ENCODE measurements at regions not wholly inside any gene's neighbourhood (a gene's known extent, or its start where the extent isn't known, plus 50 kb on each side); places are given as distances from the start of the nearest gene placed in this dataset.

DNA sequence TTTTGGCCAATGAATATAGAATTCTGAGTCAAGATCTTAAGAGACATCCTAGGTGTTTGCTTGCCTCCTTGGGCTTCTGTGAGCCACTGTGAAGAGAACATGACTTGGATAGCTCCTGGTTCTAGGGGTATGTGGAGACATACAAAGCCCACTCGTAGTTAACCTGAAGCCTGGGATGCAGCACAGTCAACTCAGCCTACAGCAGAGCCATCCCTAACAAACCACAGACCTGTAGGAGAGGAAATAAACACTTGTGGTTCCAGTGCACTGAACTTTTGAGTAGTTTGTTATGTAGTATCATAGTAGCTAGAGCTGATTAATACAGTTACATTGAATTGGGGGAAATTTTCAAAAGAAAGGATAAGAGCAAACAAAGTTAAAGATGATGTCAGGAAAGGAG is 474.4 kb upstream of the HSF2 start:
- Mint-ChIP-seq H3K27ac (no peak overlapping the region), H3K27me3 (ENCODE audit: insufficient read depth, low read depth) (no peaks in the 10 kb centered on the region), H3K36me3 (no peaks in the 10 kb centered on the region), H3K4me3 (no peak overlapping the region), H3K4me1 (peaks cover 9% of the 10 kb centered on the region), H3K9me3 (peaks cover 3% of the 10 kb centered on the region)
- Histone ChIP-seq H4K20me1 (ENCODE audit: low read depth) (no peaks in the 10 kb centered on the region), H3K9ac (no peak overlapping the region), H3K4me2 (no peak overlapping the region), H3K4me1 (peaks cover 11% of the 10 kb centered on the region), H3K79me2 (ENCODE audit: low read depth) (no peaks in the 10 kb centered on the region), H3K36me3 (no peaks in the 10 kb centered on the region), H3K27ac (no peak overlapping the region), H3K9me3 (ENCODE audit: low read depth) (no peaks in the 10 kb centered on the region), H3F3A (ENCODE audit: low read depth) (no peaks in the 10 kb centered on the region), H2AFZ (replicated peaks) (peak overlapping the region; percentile 78), H3K27me3 (no peaks in the 10 kb centered on the region), H3K4me3 (no peak overlapping the region)
- no peak for DNase-seq (ENCODE audit: low spot score)
- TF ChIP-seq EZH2 (IDR thresholded peaks at IDR 0.05) (no peak), EZH2phosphoT487 (IDR thresholded peaks at IDR 0.05) (no peak)
- TF ChIP-seq, protein P1, sequence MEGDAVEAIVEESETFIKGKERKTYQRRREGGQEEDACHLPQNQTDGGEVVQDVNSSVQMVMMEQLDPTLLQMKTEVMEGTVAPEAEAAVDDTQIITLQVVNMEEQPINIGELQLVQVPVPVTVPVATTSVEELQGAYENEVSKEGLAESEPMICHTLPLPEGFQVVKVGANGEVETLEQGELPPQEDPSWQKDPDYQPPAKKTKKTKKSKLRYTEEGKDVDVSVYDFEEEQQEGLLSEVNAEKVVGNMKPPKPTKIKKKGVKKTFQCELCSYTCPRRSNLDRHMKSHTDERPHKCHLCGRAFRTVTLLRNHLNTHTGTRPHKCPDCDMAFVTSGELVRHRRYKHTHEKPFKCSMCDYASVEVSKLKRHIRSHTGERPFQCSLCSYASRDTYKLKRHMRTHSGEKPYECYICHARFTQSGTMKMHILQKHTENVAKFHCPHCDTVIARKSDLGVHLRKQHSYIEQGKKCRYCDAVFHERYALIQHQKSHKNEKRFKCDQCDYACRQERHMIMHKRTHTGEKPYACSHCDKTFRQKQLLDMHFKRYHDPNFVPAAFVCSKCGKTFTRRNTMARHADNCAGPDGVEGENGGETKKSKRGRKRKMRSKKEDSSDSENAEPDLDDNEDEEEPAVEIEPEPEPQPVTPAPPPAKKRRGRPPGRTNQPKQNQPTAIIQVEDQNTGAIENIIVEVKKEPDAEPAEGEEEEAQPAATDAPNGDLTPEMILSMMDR (IDR thresholded peaks at IDR 0.05) = no peak

- Histone ChIP-seq H3K4me3 (no peak overlapping the region), H3K9me3 (ENCODE audit: low read depth) (no peaks in the 10 kb centered on the region), H4K20me1 (ENCODE audit: low read depth) (no peaks in the 10 kb centered on the region), H3K79me2 (ENCODE audit: low read depth) (no peaks in the 10 kb centered on the region), H2AFZ (replicated peaks) (peak overlapping the region; percentile 78), H3F3A (ENCODE audit: low read depth) (no peaks in the 10 kb centered on the region), H3K27ac (no peak overlapping the region), H3K9ac (no peak overlapping the region), H3K36me3 (no peaks in the 10 kb centered on the region), H3K27me3 (no peaks in the 10 kb centered on the region), H3K4me1 (peaks cover 7% of the 10 kb centered on the region), H3K4me2 (no peak overlapping the region)
- H3K27me3 Mint-ChIP-seq (ENCODE audit: insufficient read depth, low read depth) = no peaks in the 10 kb centered on the region
- no peak for DNase-seq (ENCODE audit: low spot score)
- peaks cover 3% of the 10 kb centered on the region for H3K9me3 Mint-ChIP-seq
- H3K4me3 Mint-ChIP-seq = no peak overlapping the region
- TF ChIP-seq EZH2 (IDR thresholded peaks at IDR 0.05) = no peak
- TF ChIP-seq, protein P1 (IDR thresholded peaks at IDR 0.05) = no peak
- H3K27ac Mint-ChIP-seq = no peak overlapping the region
- H3K4me1 Mint-ChIP-seq = peaks cover 8% of the 10 kb centered on the region
- H3K36me3 Mint-ChIP-seq = no peaks in the 10 kb centered on the region
These were observed 473.8 kb upstream of the HSF2 start for GRCh38 chr6:121925534-121926255.

- H3K4me1 ChIP-seq = peaks cover 24% of the 10 kb centered on the region
- no peaks in the 10 kb centered on the region for H3K36me3 ChIP-seq
- Mint-ChIP-seq H3K4me3 (no peak overlapping the region), H3K36me3 (no peaks in the 10 kb centered on the region), H3K27ac (no peak overlapping the region), H3K4me1 (peaks cover 28% of the 10 kb centered on the region), H3K27me3 (ENCODE audit: insufficient read depth, low read depth) (no peaks in the 10 kb centered on the region), H3K9me3 (peaks cover 3% of the 10 kb centered on the region)
- no peaks in the 10 kb centered on the region for H3K9me3 ChIP-seq (ENCODE audit: low read depth)
- no peak overlapping the region for H3K9ac ChIP-seq
- peaks cover 12% of the 10 kb centered on the region for H3F3A ChIP-seq (ENCODE audit: low read depth)
- no peak for DNase-seq (ENCODE audit: low spot score)
- no peak for TF ChIP-seq EZH2 (IDR thresholded peaks at IDR 0.05)
- no peak for TF ChIP-seq EZH2phosphoT487 (IDR thresholded peaks at IDR 0.05)
- TF ChIP-seq, protein P1 (IDR thresholded peaks at IDR 0.05) = no peak
- H4K20me1 ChIP-seq (ENCODE audit: low read depth) = no peaks in the 10 kb centered on the region
- H3K4me2 ChIP-seq = no peak overlapping the region
- H3K79me2 ChIP-seq (ENCODE audit: low read depth) = no peaks in the 10 kb centered on the region
- no peak overlapping the region for H3K27ac ChIP-seq
- H3K27me3 ChIP-seq = no peaks in the 10 kb centered on the region
- no peak overlapping the region for H2AFZ ChIP-seq (replicated peaks)
- no peak overlapping the region for H3K4me3 ChIP-seq
These were observed 470.2 kb upstream of the HSF2 start for GRCh38 chr6:121929301-121929700.

Data from neural progenitor cell (in vitro differentiated cells).